Right lobe of liver (tissue), 4 donors: ENCODE measurements at regions not wholly inside any gene's neighbourhood (a gene's known extent, or its start where the extent isn't known, plus 50 kb on each side); places are given as distances from the start of the nearest gene placed in this dataset.

Source experiments
- CTCF ChIP-seq, 4 donors: fragments of 200-600 bp in 3 of 4; fragments of 450-650 bp in 1 of 4; IDR thresholded peaks; one replicate each; pipeline versions ENCODE4 v1.5.1 to v1.8.0; 2016 to 2022; ENCODE audit warnings: antibody characterized with exemption in 4 of 4, mild to moderate bottlenecking in 2 of 4
- POLR2A ChIP-seq: fragments of 450-650 bp; IDR thresholded peaks from one replicate; pipeline ENCODE4 v1.6.1; 2017; ENCODE audit warnings: antibody characterized with exemption, mild to moderate bottlenecking
- donor health status: DM: no; HTN: no; CAD: no.
- donor health status: DM: no; HTN: no; CAD: no.
- donor health status: DM: no; HTN: yes; CAD: no.

- TF ChIP-seq CTCF (IDR thresholded peaks at IDR 0.05) (no peak), POLR2A (no peak)
These were observed 109.2 kb downstream of the PDGFA start for GRCh38 chr7:410395-410910.
